ENCODE measurements at regions not wholly inside any gene's neighbourhood (a gene's known extent, or its start where the extent isn't known, plus 50 kb on each side); places are given as distances from the start of the nearest gene placed in this dataset.

GRCh38 chr17:36714789-36715188 is 113.4 kb downstream of the MRM1 start:
- no peak overlapping the region for H3K4me3 ChIP-seq (replicated peaks in 1 of 3; ENCODE audit: low read depth in 2 of 3, low read length in 3 of 3)
- no peaks in the 10 kb centered on the region for H3K79me2 ChIP-seq (ENCODE audit: insufficient read depth, low read length)
- WGBS (ENCODE audit: insufficient coverage) = 80% methylated on average over 1 of the region's 6 CpGs
- Mint-ChIP-seq H3K4me1 (peaks cover 1% of the 10 kb centered on the region), H3K4me3 (no peak overlapping the region), H3K27me3 (ENCODE audit: low read depth in 3 of 3) (peaks cover 0 to 19% (median 3%) of the 10 kb centered on the region in 3 donors), H3K9me3 (peaks cover 5 to 10% (median 7%) of the 10 kb centered on the region in 7 donors), H3K36me3 (no peaks in the 10 kb centered on the region), H3K27ac (no peak overlapping the region)
- no peak overlapping the region for H3K9ac ChIP-seq (ENCODE audit: insufficient read depth, low read length, poor library complexity, severe bottlenecking)
- H3K36me3 ChIP-seq (replicated peaks in 1 of 2; ENCODE audit: control insufficient read depth in 1 of 2, insufficient read depth in 2 of 2, low read length in 2 of 2) = no peaks in the 10 kb centered on the region
- H2AFZ ChIP-seq (ENCODE audit: insufficient read depth, low read depth, low read length, poor library complexity, severe bottlenecking) = no peak overlapping the region
- H3K27ac ChIP-seq (ENCODE audit: low read depth in 1 of 2, low read length in 2 of 2) = no peak overlapping the region
- no peaks in the 10 kb centered on the region for H3K4me1 ChIP-seq (ENCODE audit: control insufficient read depth in 1 of 2, insufficient read depth in 2 of 2, low read length in 2 of 2)
- no peak for TF ChIP-seq CTCF (IDR thresholded peaks at IDR 0.05)
- DNase-seq = no peak
- peaks cover 0 to 4% of the 10 kb centered on the region in 2 donors for H3K9me3 ChIP-seq (replicated peaks in 1 of 2; ENCODE audit: control insufficient read depth in 1 of 2, insufficient read depth in 1 of 2, low read length in 2 of 2)
- intact Hi-C loops (cut with micrococcal nuclease) = no loop called here
- H4K20me1 ChIP-seq (ENCODE audit: insufficient read depth, low read length) = no peaks in the 10 kb centered on the region
- H3K4me2 ChIP-seq (replicated peaks; ENCODE audit: extremely low read depth, low read length, poor library complexity, severe bottlenecking) = no peak overlapping the region
- H3K27me3 ChIP-seq (ENCODE audit: control insufficient read depth in 2 of 2, insufficient read depth in 2 of 2, low read length in 2 of 2) = peaks cover 0 to 3% of the 10 kb centered on the region in 2 donors

- 100% methylated on average over 3 of the region's 7 CpGs for WGBS (ENCODE audit: insufficient coverage)
- H3K4me1 ChIP-seq (ENCODE audit: control insufficient read depth in 1 of 2, insufficient read depth in 2 of 2, low read length in 2 of 2) = no peaks in the 10 kb centered on the region
- H3K4me2 ChIP-seq (replicated peaks; ENCODE audit: extremely low read depth, low read length, poor library complexity, severe bottlenecking) = no peak overlapping the region
- H4K20me1 ChIP-seq (ENCODE audit: insufficient read depth, low read length) = no peaks in the 10 kb centered on the region
- intact Hi-C loops (cut with micrococcal nuclease) = no loop called here
- H3K9me3 ChIP-seq (replicated peaks in 1 of 2; ENCODE audit: control insufficient read depth in 1 of 2, insufficient read depth in 1 of 2, low read length in 2 of 2) = peaks cover 0 to 4% of the 10 kb centered on the region in 2 donors
- no peak for TF ChIP-seq CTCF (IDR thresholded peaks at IDR 0.05)
- H3K27ac Mint-ChIP-seq = no peak overlapping the region
- no peaks in the 10 kb centered on the region for H3K36me3 ChIP-seq (replicated peaks in 1 of 2; ENCODE audit: control insufficient read depth in 1 of 2, insufficient read depth in 2 of 2, low read length in 2 of 2)
- no peak for DNase-seq
- no peak overlapping the region for H3K9ac ChIP-seq (ENCODE audit: insufficient read depth, low read length, poor library complexity, severe bottlenecking)
- no peak overlapping the region for H3K4me3 Mint-ChIP-seq
- H3K36me3 Mint-ChIP-seq = no peaks in the 10 kb centered on the region
- peaks cover 1% of the 10 kb centered on the region for H3K4me1 Mint-ChIP-seq
- peaks cover 0 to 3% of the 10 kb centered on the region in 2 donors for H3K27me3 ChIP-seq (ENCODE audit: control insufficient read depth in 2 of 2, insufficient read depth in 2 of 2, low read length in 2 of 2)
- H3K79me2 ChIP-seq (ENCODE audit: insufficient read depth, low read length) = no peaks in the 10 kb centered on the region
- H3K9me3 Mint-ChIP-seq = peaks cover 5 to 10% (median 7%) of the 10 kb centered on the region in 7 donors
- H3K4me3 ChIP-seq (replicated peaks in 1 of 3; ENCODE audit: low read depth in 2 of 3, low read length in 3 of 3) = no peak overlapping the region
- H2AFZ ChIP-seq (ENCODE audit: insufficient read depth, low read depth, low read length, poor library complexity, severe bottlenecking) = no peak overlapping the region
- H3K27ac ChIP-seq (ENCODE audit: low read depth in 1 of 2, low read length in 2 of 2) = no peak overlapping the region
- peaks cover 0 to 19% (median 5%) of the 10 kb centered on the region in 3 donors for H3K27me3 Mint-ChIP-seq (ENCODE audit: low read depth in 3 of 3)
These were observed 114.6 kb downstream of the MRM1 start for GRCh38 chr17:36715951-36716350.
